ENCODE measurements at regions not wholly inside any gene's neighbourhood (a gene's known extent, or its start where the extent isn't known, plus 50 kb on each side); places are given as distances from the start of the nearest gene placed in this dataset.
"Not testable (repeated sequence)": the region's sequence is repeated elsewhere in the genome, so short reads cannot be mapped to it uniquely, and the experiment has no call there.

DNA sequence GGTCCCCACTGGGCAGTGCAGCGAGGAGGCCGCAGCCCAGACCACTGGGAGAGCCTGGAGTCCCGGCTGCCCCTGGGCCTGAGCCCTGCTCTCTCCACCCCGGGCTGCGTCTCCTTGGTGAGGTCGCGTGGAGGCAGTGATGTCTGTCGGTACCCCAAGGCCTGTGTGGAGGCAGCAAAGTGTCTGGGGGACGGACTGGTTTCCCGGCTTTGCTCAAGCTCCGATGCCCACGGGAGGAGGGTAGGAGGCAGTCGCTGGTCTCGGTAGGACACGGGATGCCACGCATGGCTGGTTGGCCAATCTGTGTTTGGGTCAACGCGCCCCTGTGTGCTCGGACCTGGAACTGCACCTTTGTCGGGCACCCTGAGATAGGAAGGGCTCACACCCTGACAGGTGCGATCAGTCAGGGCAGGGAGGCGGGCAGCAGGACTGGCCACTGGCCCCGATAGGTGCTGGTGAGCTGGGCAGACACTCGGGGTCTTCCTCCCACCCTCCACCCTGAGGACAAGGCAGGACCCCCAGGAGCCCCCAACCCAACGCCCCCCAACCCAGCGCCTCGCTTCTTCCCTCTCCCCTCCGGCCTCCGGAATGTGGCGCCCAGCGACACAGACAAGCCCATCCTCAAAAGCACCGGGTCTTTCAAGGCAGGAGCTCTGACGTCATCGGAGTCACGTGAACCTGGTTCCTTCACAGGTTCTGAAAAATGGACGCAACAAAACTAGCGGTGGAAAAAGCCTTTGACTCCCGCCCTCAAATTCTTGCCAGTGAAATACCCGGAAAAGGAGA, 288.6 kb downstream of the NDUFA10 start:
- no peak for DNase-seq

DNA sequence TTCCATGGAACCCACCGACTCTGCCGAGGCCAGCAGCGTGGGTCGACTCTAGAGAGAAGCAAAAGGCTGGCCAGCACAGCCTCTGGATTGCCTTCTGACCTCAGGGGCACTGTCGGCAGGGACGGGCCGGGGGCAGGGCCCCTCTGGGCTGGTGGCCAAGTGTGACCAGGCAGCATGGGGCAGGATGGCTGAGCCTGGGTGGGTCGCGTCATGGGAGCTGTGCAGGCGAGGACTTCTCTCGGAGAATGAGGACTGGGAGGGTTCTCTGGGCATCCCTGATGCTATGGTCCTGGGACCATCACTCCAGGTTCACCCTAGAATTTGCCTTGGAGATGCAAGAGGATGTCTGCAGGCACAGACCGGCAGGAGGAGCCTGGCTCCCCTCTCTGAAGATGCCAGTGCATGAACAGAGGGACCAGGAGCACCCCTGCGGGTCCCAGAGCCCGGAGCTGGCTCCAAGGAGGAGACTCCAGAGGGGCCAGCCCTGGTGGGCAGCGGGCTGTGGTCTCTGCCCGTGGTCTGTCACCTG, 289.2 kb downstream of the NDUFA10 start:
- no peak for DNase-seq

DNA sequence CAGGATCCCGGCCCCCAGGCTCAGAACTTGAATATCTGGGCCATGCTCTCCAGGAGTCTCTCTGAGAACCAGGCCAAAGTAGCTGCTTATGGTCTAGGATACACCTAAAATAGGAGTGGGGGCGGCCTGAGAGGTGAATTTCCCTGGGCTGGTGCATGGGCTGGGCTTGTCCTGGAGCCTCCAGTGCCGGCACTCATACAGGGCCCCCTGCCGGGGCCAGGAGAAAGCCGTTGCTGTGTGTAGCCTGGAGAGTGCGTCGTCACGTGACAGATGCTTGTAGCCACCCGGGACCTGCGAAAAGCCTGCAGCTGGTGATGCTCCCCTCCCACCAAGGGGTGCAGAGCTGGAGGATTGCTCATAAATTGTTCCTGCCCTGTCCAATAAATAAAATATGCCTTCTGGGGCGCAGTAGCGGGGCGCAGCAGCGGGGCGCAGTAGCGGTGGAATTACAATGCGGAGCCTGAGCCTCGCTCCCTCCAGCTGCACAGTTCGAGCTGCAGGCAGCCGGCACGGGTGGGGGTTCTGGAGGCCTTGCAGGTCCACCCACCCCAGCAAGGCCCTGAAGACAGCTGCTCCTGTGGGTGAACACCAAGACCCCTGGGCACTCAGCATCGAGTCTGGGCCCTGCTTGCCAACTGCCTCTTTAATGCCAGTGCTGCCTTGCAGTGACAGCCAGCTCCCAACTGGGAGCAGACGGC, 289.9 kb downstream of the NDUFA10 start:
- no peak for DNase-seq

DNA sequence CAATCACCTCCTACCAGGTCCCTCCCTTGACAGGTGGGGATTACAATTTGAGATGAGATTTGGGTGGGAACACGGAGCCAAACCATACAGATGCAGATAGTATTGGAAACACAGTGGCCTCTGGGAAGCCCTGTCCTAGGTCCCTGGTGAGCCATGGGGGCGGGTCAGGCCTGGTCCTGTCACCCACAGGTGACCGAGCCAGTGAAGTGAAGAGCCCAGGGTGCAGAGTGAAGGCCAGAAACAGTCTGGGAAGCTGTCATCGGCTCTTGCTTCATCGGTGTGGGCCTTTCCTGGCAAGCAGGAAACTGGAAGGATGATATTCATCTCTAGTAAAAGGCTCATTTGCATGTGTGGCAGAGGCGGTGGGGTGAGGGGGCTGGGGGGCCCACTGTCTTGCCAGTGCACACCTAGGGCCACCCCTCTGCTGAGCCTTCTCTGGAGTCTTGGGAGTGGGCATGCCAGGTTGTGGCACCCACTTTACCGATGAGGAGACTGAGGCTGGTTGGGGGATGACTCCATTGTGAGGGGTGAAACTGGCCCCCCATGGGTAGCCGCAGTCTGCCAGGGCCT, 290.6 kb downstream of the NDUFA10 start:
- DNase-seq: no peak

DNA sequence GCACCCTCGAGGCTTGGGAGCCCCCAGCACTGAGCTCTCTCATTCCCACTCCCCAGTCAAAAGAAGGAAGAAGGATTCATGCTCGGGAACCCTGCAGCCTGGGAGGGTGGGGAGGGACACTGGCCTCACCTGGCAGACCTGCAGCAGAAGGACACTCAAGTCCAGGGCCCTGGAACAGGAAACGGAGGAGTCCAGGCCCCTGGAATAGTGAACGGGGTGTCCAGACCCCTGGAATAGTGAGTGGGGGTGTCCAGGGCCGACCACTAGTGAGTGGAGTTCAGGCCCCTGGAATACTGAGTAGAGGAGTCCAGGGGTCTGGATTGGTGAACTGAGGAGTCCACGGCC, 292.5 kb downstream of the NDUFA10 start:
- no peak for DNase-seq

DNA sequence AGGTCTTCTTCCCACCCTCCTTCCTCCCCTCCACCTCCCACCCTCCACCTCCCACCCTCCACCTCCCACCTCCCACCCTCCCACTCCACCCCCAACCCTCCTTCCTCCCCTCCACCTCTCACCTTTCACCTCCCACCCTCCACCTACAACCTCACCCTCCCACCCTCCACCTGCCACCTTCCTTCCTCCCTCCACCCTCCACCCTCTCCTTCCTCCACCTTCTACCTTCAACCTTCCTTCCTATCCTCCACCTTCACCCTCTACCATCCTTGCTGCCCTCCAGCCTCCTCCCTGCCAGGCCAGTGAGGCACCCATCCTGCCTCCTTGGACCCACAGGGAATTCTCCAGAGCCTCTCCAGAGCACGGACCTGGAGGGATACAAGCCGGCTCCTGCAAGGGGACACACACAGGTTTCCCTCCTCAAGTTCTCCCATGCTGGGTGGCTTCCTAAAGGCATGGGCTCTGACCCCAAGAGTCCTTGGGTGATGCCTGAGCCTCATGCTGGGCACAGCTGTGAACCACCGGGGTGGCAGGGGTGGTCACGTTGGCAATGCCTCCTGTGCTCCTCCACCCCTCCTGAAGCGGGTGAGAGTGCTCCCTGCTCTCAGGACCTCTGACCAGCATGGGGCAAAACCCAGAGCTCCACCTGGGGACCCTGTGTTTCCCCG, 293.0 kb downstream of the NDUFA10 start:
- DNase-seq: no peak

DNA sequence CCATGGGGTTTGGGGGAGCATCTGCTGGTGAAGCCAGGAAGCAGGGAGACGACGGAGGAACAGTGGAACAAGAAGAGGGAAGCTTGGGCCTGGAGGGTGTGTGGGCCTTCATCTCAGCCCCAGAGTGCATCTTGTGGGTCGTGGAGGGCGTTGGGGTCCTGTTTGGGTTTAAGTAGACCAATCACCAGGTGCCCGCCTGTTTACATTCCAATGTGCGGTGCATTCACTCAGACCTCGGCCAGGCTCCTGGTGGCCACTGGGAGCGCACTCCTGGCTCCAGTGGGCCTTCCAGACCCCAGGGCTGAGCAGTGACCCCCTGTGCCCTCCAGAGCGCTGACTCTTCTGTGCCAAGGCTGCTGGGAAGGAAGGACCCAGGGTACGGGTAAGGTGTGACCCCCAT, 293.7 kb downstream of the NDUFA10 start:
- no peak for DNase-seq

DNA sequence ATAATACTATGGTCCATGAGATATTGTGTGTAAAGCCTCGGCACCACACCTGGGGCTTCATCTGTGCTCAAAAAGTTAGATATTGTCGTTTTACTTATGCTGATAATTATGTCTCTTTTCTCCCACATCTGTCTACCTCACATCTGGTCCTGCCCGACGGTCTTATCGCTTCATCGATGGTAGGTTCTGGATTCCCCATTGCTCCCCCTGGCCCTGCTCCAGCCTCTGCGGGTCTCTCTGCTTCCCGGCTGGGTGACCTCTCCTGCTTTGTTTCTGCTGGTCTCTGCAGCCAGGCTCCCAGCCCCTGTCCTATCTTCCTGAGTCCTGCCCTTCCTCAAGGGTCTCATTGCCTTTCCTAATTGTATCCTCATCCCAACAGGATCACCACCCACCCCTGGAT, 294.2 kb downstream of the NDUFA10 start:
- no peak for DNase-seq

DNA sequence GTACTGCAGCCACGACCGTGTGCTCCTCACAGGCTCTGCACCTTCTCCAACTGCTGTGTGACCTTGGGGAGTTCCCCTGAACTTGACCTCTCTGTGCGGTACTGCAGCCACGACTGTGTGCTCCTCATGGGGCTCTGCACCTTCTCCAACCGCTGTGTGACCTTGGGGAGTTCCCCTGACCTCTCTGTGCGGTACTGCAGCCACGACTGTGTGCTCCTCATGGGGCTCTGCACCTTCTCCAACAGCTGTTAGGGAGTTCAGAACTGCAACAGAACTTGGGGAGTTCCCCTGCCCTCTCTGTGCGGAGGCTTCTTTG, 294.6 kb downstream of the NDUFA10 start:
- not testable (repeated sequence) for DNase-seq

DNA sequence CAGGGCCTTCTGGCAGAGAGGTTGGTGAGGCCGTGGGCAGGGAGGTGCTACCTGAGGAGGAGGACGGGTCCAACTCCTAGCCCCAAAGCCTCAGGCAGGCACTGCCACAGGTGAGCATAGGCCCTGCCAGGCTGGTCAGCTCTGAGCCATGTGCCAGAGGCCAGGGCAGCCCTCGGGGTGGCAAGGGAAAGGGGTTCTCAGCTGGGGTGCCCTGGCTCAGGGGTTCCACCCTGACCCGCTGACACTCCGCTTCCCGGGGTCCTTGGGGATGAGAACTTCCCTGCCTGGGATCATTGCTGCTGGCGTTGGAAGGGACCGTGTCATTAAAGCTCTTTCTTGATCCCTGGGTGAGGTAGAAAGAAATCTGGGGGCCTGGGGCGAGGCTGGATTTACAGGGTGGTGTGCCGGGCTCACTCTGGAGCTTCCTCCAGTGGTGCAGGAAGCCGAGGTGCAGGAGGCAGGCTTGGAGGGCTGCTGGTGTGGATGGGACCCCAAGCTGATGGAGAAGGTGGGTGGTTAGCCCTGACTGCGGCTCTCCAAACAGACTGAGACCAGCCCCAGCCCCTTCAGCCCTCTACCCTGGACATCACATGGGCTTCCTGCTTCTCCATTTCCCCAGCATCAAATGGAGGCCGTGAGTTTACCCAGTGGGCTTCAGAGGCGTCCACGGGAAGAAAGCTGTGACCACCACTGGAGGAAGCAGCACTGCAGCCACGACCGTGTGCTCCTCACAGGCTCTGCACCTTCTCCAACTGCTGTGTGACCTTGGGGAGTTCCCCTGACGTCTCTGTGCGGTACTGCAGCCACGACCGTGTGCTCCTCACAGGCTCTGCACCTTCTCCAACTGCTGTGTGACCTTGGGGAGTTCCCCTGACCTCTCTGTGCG, 295.2 kb downstream of the NDUFA10 start:
- DNase-seq: no peak

DNA sequence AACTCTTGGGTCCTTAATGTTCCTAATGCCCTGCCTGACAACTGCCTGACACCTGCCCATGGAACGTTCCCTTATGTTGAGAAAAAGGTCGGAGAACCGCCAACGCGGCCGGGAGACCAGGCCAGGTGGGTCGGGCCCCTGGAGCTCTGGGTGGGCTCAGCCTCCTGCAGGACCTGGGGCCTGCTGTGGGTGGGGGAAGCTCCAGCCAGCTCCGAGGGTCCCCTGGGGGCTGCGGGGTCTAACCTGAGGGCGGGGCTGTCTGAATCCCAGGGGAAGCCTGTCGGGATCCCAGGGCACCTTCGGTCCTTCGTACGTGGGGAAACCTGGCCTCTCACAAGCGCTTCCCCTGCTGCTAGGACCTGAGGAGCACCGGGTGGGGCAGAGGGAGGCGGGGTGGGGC, 296.0 kb downstream of the NDUFA10 start:
- DNase-seq: no peak

DNA sequence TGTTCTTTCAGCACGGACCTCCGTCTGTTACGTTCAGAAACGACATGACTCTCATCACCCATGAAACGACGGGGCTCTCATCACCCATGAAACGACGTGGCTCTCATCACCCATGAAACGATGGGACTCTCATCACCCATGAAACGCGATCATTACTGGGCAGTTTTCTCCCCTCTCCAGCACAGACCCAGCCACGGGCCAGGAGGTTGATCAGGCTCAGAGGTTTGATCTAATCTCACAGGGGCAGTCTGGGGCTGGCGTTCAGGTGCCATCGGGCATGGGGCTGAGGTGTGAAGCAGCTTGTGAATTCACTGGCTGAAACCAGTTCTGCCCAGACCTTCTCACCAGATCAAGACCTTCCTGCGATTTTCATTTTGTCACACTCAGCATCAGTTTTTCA, 296.4 kb downstream of the NDUFA10 start:
- no peak for DNase-seq

DNA sequence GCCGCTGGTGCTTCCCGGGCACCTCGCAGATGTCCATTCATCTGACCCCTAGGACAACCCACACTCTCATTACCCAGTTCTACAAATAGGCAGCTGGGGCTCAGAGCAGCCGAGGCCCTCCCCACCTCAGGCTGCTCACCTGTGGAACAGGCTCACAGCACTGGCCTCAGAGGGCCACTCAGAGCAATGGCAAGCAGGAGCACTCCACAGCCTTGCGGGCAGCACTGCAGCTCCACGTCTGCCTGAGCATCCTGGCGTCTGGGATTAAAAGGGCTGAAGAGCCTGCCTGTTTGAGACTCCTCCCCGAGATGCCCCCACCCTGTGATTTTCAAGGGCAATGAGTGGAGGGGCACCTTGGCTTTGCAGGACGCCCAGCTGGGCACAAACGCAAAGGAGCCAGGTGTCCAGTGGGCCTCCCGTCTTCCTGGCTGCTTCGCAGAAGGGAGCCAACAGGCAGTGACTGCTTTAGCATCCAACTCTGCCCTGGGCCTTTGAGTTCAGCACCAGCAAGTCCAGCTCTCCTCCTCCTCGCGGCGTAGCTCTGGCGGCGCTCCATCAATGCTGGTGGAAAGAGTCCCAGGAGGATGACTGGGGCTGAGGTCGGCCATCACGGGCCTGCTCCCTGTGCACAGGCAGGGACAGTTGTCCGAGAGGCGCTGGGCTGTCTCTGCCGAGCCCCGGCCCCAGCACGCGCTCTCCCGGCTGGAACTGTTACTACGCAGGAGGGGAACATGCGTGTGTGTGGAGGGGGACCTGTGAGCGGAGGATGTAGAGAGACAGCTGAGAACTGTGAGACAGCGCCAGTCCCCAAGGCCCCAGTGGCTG, 297.2 kb downstream of the NDUFA10 start:
- no peak for DNase-seq

DNA sequence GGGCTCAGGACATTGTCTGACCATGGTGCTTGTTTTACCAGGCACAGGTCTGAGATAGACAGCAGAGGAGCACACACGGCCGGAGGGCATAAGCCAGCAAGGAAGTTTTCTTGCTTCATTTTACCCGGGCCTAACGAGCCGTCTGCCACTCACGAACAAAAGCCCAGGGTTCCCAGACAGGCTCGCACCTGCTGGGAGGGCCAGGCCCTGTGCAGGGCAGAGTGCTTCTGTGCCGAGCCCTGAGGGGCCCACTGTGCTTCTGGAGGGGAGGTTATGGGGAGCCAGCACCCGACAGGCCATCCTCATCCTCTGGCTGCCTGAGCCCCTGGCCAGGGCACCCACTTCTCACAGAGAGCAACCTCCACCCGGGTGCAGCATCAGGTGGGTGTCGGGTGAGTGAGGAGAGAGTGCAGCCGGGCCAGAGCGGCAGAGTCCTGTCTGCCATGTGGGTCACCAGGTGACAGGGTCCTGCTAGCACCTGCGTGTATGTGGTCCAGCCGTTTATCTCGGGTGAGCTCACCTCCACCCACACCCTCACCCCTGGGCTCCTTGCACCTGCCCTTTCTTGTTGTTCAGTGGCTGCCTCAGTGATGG, 297.9 kb downstream of the NDUFA10 start:
- no peak for DNase-seq

DNA sequence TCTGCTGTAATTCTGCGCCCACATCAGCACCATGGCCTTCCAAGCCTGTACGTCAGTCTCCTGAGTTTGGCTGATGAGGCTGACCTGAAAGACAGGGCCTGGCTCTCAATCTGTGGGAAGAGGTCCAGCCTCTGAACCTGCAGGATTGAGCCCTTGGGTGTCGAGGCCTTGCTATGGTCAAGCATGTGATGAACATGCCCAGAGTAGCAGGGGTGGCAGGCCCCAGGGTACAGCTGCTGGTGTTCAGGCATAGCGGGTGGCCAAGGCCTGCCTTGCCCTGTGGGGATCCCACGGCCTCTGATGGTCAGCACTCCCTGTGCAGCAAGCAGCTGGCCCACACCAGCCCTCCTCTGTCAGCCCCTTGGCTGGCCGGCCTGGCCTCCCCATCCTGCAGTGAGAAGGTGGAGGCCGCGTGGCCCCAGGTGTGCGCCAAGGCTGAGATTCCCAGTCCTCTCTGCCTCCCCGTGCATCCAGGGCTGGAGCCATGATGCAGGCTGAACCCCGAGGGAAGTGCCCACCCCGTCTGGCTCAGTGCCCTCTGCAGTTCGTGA, 298.4 kb downstream of the NDUFA10 start:
- no peak for DNase-seq

DNA sequence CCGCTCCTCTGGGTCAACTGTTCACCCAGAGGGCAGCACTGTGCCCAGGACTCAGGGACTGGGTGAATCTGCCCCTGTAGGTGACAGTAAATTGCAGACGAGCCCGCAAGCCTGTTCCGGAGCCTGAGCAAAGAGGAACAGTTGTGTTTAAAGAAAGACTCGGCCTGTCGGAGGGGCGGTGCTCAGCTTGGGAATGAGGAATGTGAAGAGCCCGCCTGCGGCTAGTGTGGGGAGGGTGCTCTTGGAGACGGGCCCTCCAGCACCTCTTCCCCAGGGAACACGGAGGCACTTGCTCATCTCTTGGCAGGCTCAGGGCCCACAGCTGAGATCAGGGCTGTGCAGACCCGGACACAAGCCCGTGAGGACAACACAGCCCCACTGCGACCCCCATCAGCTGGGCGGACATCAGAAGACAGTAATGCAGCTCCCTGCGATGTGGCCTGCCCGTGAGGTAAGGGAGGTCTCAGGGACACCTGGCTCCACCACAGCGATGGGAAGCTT, 299.0 kb downstream of the NDUFA10 start:
- no peak for DNase-seq

DNA sequence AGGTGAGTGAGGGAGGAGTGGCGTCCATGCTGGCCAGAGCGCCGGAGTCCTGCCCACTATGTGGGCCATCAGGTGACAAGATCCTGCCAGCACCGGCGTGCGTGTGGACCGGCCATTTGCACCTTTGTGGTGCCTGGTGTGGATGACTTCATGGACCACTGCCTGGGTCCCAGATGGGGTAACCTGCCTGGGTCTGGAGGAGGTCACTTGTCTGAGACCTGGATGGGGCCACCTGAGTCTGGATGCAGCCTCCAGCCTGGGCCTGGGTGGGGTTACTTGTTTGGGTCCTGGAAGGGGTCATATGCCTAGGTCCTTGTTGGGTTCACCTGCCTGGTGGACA, 299.6 kb downstream of the NDUFA10 start:
- DNase-seq: no peak

DNA sequence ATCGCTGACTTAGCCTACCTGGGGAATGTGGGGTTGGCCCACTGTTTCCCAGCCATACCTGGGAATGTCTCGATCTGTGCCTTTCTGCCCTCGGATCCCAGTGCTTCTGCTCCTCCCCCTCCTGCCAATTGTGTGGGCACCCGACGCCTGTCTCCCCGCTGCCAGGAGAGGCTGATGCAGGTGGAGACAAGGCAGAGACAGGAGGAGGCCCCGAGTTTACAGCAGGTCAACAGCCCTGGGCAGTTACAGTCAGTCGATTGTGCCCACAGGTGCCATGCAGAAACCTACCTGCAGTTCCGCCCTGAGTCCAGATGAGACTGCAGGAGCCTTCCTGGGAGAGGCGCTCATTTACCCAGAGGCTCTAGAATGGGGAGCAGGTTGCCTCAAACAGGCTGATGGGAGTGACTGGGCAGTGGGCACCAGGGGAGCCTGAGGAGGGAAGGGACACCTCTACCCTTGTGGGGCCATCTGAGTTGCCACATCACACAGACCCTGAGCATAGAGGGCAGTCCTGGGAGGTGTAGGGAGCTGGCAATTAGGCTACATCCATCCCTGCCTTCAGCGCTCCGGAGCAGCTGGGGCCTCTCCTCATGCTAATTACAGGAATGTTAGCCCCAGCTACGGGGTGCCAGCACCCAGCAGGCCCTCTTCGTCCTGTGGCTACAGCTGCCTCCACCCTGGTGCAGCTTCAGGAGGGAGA, 300.1 kb downstream of the NDUFA10 start:
- DNase-seq: no peak

DNA sequence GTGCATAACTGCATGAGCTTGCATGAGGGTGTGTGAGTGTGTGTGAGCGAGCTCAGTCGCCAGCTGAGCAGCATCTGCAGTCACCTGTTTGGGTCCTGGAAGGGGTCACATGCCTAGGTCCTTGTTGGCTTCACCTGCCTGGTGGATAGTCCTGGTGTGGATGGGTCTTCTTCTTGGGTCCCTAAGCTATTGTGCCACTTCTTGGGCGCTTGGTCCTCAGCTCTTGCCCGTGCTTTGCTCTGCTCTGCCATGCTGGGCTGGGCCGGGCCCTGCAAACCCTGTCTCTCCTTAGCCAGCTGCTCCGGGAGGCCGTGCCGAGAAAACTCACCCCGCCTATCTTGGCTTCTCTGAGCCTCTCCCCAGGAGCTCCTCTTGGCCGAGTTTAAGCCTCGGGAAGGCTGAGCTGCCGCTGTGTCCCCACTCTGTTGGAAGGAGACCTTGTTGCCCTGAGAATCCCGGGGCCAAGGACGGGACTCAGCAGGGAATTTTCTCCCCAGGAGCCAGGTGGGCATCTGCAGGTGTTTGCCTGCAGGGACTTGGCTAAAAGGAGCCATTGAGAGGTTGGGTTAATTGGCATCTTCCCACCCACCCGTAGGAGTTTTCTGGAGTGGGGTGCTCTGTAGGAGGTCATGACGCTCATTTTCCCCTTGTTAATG, 300.8 kb downstream of the NDUFA10 start:
- no peak for DNase-seq
